Naive thymus-derived CD8-positive, alpha-beta T cell (primary cell): ENCODE measurements at regions not wholly inside any gene's neighbourhood (a gene's known extent, or its start where the extent isn't known, plus 50 kb on each side); places are given as distances from the start of the nearest gene placed in this dataset.

Source experiments
- ATAC-seq, 2 donors: fragments of 150-1000 bp; cut with Tn5 transposase in 1 of 2; sonication (Bioruptor Pico), chemical (Tn5 transposase) in 1 of 2; 1 replicate in 1 of 2; 2 replicates in 1 of 2; pipeline ENCODE4 v1.10.0; 2021; ENCODE audit warnings: mild to moderate bottlenecking in 2 of 2, moderate library complexity in 2 of 2
- POLR2A ChIA-PET: fragments of 350-600 bp; sonication (Branson Sonifier 250); formaldehyde crosslinking; loops from one replicate; lab custom pipeline; 2021; ENCODE audit warnings: antibody characterized with exemption; lab: Charles Lee
- DNase-seq, 10 donors: peaks; one replicate each; pipeline versions ENCODE4 v3.0.0 to v3.0.0-alpha.2; 2020 to 2022
- H3K27ac Mint-ChIP-seq, 10 donors: one replicate each; pipeline ENCODE4 v1.8.0; 2020 to 2022; ENCODE audit warnings: mild to moderate bottlenecking in 10 of 10, mixed read lengths in 10 of 10, moderate library complexity in 4 of 10, inconsistent platforms in 1 of 10
- H3K27me3 Mint-ChIP-seq, 5 donors: one replicate each; pipeline ENCODE4 v1.8.0; 2021 to 2022; ENCODE audit warnings: mixed read lengths in 5 of 5
- H3K36me3 Mint-ChIP-seq, 3 donors: one replicate each; pipeline ENCODE4 v1.8.0; 2020 to 2022; ENCODE audit warnings: mixed read lengths in 3 of 3, mild to moderate bottlenecking in 2 of 3, inconsistent platforms in 1 of 3
- H3K4me1 Mint-ChIP-seq, 4 donors: one replicate each; pipeline ENCODE4 v1.8.0; 2021 to 2022; ENCODE audit warnings: mixed read lengths in 4 of 4
- H3K4me3 Mint-ChIP-seq, 10 donors: one replicate each; pipeline ENCODE4 v1.8.0; 2020 to 2022; ENCODE audit warnings: mild to moderate bottlenecking in 10 of 10, mixed read lengths in 10 of 10, moderate library complexity in 6 of 10, inconsistent platforms in 1 of 10
- H3K9me3 Mint-ChIP-seq, 9 donors: one replicate each; pipeline ENCODE4 v1.8.0; 2020 to 2022; ENCODE audit warnings: mixed read lengths in 9 of 9, mild to moderate bottlenecking in 3 of 9, inconsistent platforms in 1 of 9, moderate library complexity in 1 of 9

DNA sequence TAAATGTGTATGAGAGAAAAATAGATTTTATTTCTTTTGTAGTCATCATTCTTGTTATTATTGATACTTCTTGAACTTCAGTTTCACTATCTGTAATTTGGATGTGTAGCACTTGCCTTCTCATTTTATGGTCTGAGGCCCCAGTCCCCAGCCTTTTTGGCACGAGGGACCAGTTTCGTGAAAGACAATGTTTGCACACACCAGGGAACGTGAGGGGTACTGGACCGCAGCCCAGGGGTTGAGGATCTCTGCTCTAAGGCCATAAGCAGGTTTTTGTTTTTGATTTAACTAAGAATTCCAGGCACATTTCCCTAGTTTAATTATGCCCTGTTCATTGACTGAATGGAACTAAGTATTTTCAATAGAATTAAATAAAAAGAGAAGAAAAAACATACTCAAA, 261.5 kb downstream of the BMP2 start:
- Mint-ChIP-seq H3K4me3 (no peak overlapping the region), H3K4me1 (no peaks in the 10 kb centered on the region), H3K27ac (no peak overlapping the region), H3K9me3 (peaks cover 0 to 18% (median 7%) of the 10 kb centered on the region in 9 donors), H3K36me3 (no peaks in the 10 kb centered on the region), H3K27me3 (no peaks in the 10 kb centered on the region)
- ATAC-seq (no peak), DNase-seq (no peak)
- POLR2A ChIA-PET, result no interaction called here

DNA sequence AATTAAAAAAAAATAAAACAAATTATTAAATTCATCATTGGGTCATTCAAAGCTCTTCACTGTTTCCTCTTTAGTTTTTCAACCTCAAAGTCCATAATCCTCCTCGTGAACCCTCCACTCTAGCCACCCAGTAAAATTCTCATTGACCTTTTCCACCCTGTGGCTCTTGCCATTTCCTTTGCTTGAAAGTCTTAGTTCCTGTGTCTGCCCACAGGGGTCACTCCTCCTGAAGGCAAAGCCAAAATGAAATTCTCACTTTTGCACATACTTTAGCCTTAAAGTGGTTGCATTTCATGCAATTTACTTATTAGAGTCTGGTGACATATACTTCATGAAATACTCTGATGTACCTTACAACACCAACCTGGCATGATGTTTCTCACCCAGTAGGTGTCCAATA, 263.7 kb downstream of the BMP2 start:
- H3K36me3 Mint-ChIP-seq, result peaks cover 0 to 11% (median 0%) of the 10 kb centered on the region in 3 donors
- no peak for DNase-seq
- no peak for ATAC-seq
- POLR2A ChIA-PET, result no interaction called here
- H3K4me1 Mint-ChIP-seq, result no peaks in the 10 kb centered on the region
- H3K4me3 Mint-ChIP-seq, result no peak overlapping the region
- no peaks in the 10 kb centered on the region for H3K27me3 Mint-ChIP-seq
- H3K27ac Mint-ChIP-seq, result no peak overlapping the region
- H3K9me3 Mint-ChIP-seq, result peaks cover 0 to 28% (median 14%) of the 10 kb centered on the region in 9 donors

DNA sequence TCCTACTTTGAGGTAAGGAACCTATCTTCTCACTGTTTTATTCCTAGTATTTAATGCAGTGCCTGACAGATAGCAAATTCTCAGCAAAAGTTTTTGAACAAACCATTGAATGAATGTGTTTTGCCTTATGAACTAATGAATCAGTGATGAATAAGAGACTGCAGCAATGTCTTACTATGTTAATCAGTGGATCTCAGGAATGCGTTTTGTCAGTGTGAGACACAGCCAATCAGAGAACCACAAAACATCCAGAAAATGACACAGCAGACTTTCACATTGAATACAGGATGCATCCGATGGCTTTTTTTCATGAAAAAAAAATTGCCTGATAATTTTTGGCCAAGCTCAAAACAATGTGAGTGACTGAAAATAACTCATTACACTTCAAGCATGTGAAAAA, 270.5 kb downstream of the BMP2 start:
- H3K27ac Mint-ChIP-seq, result no peak overlapping the region
- H3K9me3 Mint-ChIP-seq, result peaks cover 3 to 37% (median 14%) of the 10 kb centered on the region in 9 donors
- peaks cover 0 to 11% (median 0%) of the 10 kb centered on the region in 3 donors for H3K36me3 Mint-ChIP-seq
- ATAC-seq (no peak), DNase-seq (no peak)
- POLR2A ChIA-PET, result no interaction called here
- H3K27me3 Mint-ChIP-seq, result no peaks in the 10 kb centered on the region
- no peaks in the 10 kb centered on the region for H3K4me1 Mint-ChIP-seq
- H3K4me3 Mint-ChIP-seq, result no peak overlapping the region

DNA sequence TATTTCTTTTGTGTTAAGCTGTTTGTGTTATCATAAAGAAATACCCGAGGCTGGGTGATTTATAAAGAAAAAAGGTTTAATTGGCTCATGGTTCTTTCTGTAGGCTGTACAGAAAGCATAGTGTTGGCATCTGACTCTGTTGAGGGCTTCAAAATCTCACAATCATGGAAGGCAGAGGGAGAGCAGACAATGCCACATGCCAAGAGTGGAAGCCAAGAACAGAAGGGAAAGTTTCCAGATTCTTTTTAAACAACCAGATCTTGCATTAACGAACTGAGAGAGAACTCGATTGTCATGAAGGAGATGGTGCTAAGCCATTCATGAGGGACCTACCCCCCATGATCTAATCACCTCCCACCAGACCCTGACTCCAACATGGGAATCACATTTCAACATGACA, 290.1 kb downstream of the BMP2 start:
- no peaks in the 10 kb centered on the region for H3K36me3 Mint-ChIP-seq
- ATAC-seq (no peak), DNase-seq (no peak)
- POLR2A ChIA-PET, result no interaction called here
- H3K4me3 Mint-ChIP-seq, result no peak overlapping the region
- H3K27me3 Mint-ChIP-seq, result no peaks in the 10 kb centered on the region
- H3K9me3 Mint-ChIP-seq, result peaks cover 0 to 14% (median 2%) of the 10 kb centered on the region in 9 donors
- H3K4me1 Mint-ChIP-seq, result no peaks in the 10 kb centered on the region
- H3K27ac Mint-ChIP-seq, result no peak overlapping the region

DNA sequence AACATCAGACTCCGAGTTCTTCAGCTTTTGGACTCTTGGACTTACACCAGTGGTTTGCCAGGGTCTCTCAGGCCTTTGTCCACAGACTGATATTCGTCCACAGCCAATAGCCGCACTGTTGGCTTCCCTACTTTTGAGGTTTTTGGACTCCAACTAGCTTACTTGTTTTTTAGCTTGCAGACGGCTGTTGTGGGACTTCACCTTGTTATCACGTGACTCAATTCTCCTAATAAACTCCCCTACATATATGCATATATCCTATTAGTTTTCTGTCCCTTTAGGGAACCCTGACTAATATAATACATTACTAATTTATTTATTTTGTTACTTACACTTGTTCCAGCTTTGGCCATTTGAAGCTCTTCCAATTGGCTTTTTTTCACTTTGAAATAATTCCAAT, 311.3 kb downstream of the BMP2 start:
- DNase-seq (no peak), ATAC-seq (no peak)
- no peak overlapping the region for H3K4me3 Mint-ChIP-seq
- H3K27ac Mint-ChIP-seq, result no peak overlapping the region
- H3K9me3 Mint-ChIP-seq, result peaks cover 0 to 34% (median 3%) of the 10 kb centered on the region in 9 donors
- no peaks in the 10 kb centered on the region for H3K27me3 Mint-ChIP-seq
- H3K36me3 Mint-ChIP-seq, result no peaks in the 10 kb centered on the region
- no peaks in the 10 kb centered on the region for H3K4me1 Mint-ChIP-seq
- POLR2A ChIA-PET, result no interaction called here

DNA sequence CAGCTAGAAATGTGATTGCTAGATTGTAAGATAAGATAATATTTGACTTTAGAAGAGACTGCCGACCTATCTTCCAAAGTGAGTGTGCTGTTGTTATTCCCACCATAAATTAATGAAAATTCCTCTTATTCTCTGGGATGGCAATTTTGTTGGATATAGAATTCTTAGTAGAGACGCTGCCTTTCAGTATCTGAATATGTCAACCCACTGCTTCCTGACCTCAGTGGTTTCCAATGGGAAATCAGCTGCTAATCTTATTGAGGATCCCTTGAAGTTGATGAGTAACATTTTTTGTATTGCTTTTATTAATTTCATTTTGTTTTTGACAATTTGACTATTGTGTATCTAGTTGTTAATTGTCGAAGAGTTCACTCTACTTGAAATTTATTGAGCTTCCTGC, 313.0 kb downstream of the BMP2 start:
- Mint-ChIP-seq H3K9me3 (peaks cover 0 to 25% (median 3%) of the 10 kb centered on the region in 9 donors), H3K4me3 (no peak overlapping the region), H3K27ac (no peak overlapping the region), H3K27me3 (no peaks in the 10 kb centered on the region), H3K4me1 (no peaks in the 10 kb centered on the region), H3K36me3 (no peaks in the 10 kb centered on the region)
- POLR2A ChIA-PET, result no interaction called here
- DNase-seq, result no peak
- no peak for ATAC-seq

DNA sequence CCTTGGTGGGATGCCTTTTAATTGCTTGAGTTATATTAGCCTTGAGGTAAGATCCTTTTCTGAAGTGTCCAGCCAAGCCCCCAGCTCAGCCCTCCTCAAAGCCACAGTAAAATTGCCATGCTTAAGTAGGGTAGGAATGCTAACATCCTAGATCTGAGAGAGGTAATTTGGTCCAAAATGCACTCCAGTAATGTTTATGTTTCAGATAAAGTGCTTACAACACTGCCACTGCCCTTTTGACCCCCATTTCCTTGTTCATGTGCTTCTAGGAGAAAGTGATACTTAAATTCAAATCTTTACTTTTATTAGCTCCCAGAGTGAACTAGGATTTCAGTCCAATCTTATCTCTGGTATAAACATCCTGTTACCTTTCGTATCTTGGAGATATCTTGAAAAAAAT, 318.0 kb downstream of the BMP2 start:
- H3K4me1 Mint-ChIP-seq, result no peaks in the 10 kb centered on the region
- DNase-seq (no peak), ATAC-seq (no peak)
- peaks cover 0 to 3% (median 0%) of the 10 kb centered on the region in 5 donors for H3K27me3 Mint-ChIP-seq
- POLR2A ChIA-PET, result no interaction called here
- no peak overlapping the region for H3K27ac Mint-ChIP-seq
- no peaks in the 10 kb centered on the region for H3K36me3 Mint-ChIP-seq
- H3K4me3 Mint-ChIP-seq, result no peak overlapping the region
- H3K9me3 Mint-ChIP-seq, result peaks cover 0 to 11% (median 6%) of the 10 kb centered on the region in 9 donors

DNA sequence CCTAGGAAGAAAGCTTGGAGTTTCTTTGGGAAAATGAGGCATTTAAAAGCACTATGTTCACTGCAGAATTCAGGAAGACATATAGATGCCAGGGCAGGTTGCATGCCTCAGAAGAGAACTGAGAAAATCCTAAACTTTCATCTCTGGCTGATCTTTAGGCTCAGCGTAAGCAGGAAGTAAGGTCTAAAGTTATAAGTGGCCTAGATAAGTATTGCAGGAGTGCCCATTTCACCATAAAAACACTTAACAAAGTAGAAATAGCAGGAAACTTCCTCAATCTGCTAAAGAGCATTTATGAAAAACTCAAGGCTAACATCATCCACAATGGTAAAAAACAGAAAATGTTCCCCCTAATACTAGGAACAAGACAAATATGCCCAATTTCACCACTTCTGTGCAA, 320.3 kb downstream of the BMP2 start:
- Mint-ChIP-seq H3K4me1 (no peaks in the 10 kb centered on the region), H3K27ac (no peak overlapping the region), H3K9me3 (peaks cover 0 to 11% (median 6%) of the 10 kb centered on the region in 9 donors), H3K36me3 (no peaks in the 10 kb centered on the region), H3K27me3 (peaks cover 0 to 3% (median 0%) of the 10 kb centered on the region in 5 donors), H3K4me3 (no peak overlapping the region)
- ATAC-seq (no peak), DNase-seq (no peak)
- POLR2A ChIA-PET, result no interaction called here

DNA sequence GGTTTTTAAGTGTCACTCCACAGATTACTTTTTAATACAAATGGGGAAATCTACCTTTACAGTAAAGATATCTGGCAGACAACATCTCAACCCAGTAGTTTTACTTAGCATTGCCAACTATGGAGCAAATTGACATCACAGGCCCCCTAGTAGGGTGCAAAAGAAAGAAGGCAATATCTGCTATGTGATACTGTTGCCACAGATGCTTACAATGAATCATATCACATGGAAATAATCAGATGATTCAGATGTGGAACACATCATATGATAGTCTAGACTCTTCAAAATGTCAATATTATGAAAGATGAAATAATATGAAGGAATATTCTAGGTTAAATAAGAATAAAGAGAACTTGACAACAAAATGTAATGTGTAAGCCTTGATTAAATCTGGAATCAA, 322.5 kb downstream of the BMP2 start:
- DNase-seq (no peak), ATAC-seq (no peak)
- no peaks in the 10 kb centered on the region for H3K4me1 Mint-ChIP-seq
- no peak overlapping the region for H3K4me3 Mint-ChIP-seq
- no peaks in the 10 kb centered on the region for H3K36me3 Mint-ChIP-seq
- no peak overlapping the region for H3K27ac Mint-ChIP-seq
- POLR2A ChIA-PET, result no interaction called here
- H3K27me3 Mint-ChIP-seq, result peaks cover 0 to 3% (median 0%) of the 10 kb centered on the region in 5 donors
- peaks cover 5 to 12% (median 7%) of the 10 kb centered on the region in 9 donors for H3K9me3 Mint-ChIP-seq

DNA sequence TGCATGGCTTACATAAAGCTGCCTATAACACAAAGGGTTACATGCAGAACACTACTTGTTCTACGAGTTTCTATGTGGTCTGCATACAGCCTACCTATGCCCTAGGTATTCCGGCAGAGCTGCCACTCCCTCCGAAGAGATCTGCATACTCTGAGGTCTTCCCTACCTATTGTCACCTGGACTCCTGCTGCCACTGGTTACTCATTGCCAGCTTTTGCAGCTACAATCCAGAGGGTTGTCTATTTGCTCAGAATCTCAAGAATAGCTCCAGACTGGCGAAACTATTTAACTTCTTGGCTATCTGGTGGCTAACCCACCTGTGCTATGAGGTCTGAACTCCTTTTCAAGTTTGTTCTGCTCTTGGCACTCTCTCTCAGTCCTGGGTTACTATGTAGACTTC, 323.3 kb downstream of the BMP2 start:
- Mint-ChIP-seq H3K4me1 (no peaks in the 10 kb centered on the region), H3K27me3 (peaks cover 0 to 3% (median 0%) of the 10 kb centered on the region in 5 donors), H3K27ac (no peak overlapping the region), H3K4me3 (no peak overlapping the region), H3K9me3 (peaks cover 5 to 12% (median 9%) of the 10 kb centered on the region in 9 donors), H3K36me3 (no peaks in the 10 kb centered on the region)
- DNase-seq (no peak), ATAC-seq (no peak)
- POLR2A ChIA-PET, result no interaction called here

DNA sequence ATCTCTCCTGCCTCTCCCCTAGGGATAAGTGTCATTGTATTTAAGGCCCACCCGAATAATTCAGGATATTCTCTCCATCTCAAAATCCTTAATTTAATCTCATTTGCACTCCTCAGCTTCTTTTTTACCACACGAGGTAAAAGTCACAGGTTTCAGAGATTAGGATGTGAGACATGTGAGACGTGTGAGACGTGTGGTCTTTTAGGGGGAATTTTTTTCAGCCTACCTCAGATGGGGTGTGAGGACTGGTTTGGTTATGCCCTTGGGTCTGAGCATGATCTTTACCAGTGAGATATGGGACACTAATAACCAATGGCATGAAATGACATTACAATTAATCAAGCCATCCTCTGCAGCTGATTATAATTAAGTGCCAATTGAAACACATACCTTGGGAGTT, 324.2 kb downstream of the BMP2 start:
- Mint-ChIP-seq H3K36me3 (no peaks in the 10 kb centered on the region), H3K4me3 (no peak overlapping the region), H3K27ac (no peak overlapping the region), H3K9me3 (peaks cover 5 to 12% (median 9%) of the 10 kb centered on the region in 9 donors), H3K27me3 (no peaks in the 10 kb centered on the region), H3K4me1 (no peaks in the 10 kb centered on the region)
- POLR2A ChIA-PET, result no interaction called here
- DNase-seq (no peak), ATAC-seq (no peak)

DNA sequence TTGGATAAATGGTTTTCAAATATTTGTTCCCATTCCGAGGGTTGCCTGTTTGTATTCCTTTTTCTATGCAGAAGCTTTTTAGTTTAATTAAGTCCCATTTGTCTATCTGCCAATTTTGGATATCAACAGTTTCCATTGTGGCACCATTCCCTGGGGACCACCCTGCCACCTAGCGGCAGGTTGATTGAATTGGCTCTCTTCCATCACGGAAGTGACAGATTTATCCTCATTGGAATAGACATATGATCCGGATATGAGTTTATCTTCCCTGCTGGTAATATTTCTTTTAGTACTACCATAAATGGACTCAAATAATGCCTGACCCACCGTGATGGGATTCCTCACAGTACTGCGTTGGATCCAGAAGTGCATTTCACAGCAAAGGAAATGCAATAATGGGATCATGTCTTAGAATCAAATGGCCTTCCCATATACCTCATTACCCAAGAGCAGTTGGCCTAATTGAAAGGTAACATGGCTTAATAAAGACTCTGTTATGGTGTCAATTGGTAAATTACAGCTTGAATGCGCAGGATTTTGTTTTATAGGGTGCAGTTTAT, 327.0 kb downstream of the BMP2 start:
- H3K36me3 Mint-ChIP-seq, result no peaks in the 10 kb centered on the region
- POLR2A ChIA-PET, result no interaction called here
- no peak for DNase-seq
- no peak for ATAC-seq
- H3K4me1 Mint-ChIP-seq, result no peaks in the 10 kb centered on the region
- peaks cover 2 to 31% (median 10%) of the 10 kb centered on the region in 9 donors for H3K9me3 Mint-ChIP-seq
- H3K27ac Mint-ChIP-seq, result no peak overlapping the region
- no peaks in the 10 kb centered on the region for H3K27me3 Mint-ChIP-seq
- no peak overlapping the region for H3K4me3 Mint-ChIP-seq

DNA sequence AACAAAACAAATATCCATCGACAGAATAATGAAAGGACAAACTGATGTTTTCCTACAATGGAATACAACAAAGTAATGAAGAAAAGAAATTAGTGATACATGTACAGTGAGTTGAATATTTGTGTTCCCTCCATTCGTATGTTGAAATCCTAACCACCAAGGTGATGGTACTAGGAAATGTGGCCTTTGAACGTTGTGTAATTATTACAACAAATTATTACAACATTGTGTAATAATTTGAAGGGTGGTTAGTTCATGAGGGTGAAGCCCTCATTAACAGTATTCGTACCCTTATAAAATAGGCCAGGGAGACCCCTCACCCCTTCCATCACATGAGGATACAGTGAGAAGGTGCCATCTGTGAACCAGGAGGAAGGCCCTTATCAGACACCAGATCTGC, 339.4 kb downstream of the BMP2 start:
- Mint-ChIP-seq H3K4me3 (no peak overlapping the region), H3K27ac (no peak overlapping the region), H3K36me3 (no peaks in the 10 kb centered on the region), H3K27me3 (no peaks in the 10 kb centered on the region), H3K4me1 (no peaks in the 10 kb centered on the region), H3K9me3 (peaks cover 0 to 23% (median 7%) of the 10 kb centered on the region in 9 donors)
- ATAC-seq (no peak), DNase-seq (no peak)
- POLR2A ChIA-PET, result no interaction called here

DNA sequence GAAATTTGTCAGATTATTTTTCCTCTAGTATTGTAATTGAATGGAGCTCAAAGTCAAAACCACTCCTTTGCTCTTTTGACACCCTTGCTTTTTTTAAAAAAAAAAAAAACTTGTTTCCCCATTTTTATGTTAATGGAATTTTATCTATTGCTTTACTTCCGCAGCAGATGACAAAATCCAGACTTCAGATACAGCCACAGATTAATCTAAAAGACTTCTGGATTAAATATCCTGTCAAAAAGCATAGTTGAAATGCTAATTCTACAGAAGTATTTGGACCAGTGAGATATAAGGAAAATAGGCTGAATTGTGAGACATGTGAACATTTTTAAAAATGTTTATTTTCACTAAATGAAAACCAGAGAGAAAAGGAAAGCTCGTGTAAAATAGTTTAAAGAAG, 341.4 kb downstream of the BMP2 start:
- Mint-ChIP-seq H3K9me3 (peaks cover 0 to 12% (median 6%) of the 10 kb centered on the region in 9 donors), H3K36me3 (no peaks in the 10 kb centered on the region), H3K4me3 (no peak overlapping the region), H3K27ac (no peak overlapping the region), H3K4me1 (no peaks in the 10 kb centered on the region), H3K27me3 (no peaks in the 10 kb centered on the region)
- POLR2A ChIA-PET, result no interaction called here
- ATAC-seq, result no peak
- no peak for DNase-seq
